HUES48 (cell line): ENCODE measurements at regions not wholly inside any gene's neighbourhood (a gene's known extent, or its start where the extent isn't known, plus 50 kb on each side); places are given as distances from the start of the nearest gene placed in this dataset.
"Not testable (repeated sequence)": the region's sequence is repeated elsewhere in the genome, so short reads cannot be mapped to it uniquely, and the experiment has no call there.

Source experiments
- H3K27ac ChIP-seq: one replicate; pipeline ENCODE4 v1.7.0; 2013; ENCODE audit warnings: low read depth, low read length, inconsistent platforms
- H3K27me3 ChIP-seq: 2 replicates; pipeline ENCODE4 v1.6.1; 2013; ENCODE audit warnings: mild to moderate bottlenecking, low read length; ENCODE audit not compliant: control insufficient read depth, insufficient read depth
- H3K36me3 ChIP-seq: 2 replicates; pipeline ENCODE4 v1.6.1; 2013; ENCODE audit warnings: low read length; ENCODE audit not compliant: control insufficient read depth, insufficient read depth
- H3K4me1 ChIP-seq: 2 replicates; pipeline ENCODE4 v1.6.1; 2013; ENCODE audit warnings: mild to moderate bottlenecking, low read length; ENCODE audit not compliant: control insufficient read depth, insufficient read depth
- H3K4me3 ChIP-seq: 2 replicates; pipeline ENCODE4 v1.5.1; 2013; ENCODE audit warnings: mild to moderate bottlenecking, low read depth, low read length
- H3K9ac ChIP-seq: 2 replicates; pipeline ENCODE4 v1.6.1; 2013; ENCODE audit warnings: mild to moderate bottlenecking, low read depth, low read length, moderate library complexity
- H3K9me3 ChIP-seq: 2 replicates; pipeline ENCODE4 v1.6.1; 2013; ENCODE audit warnings: low read length; ENCODE audit not compliant: control insufficient read depth, insufficient read depth

- Histone ChIP-seq H3K4me1 (no peaks in the 10 kb centered on the region), H3K27me3 (no peaks in the 10 kb centered on the region), H3K4me3 (no peak overlapping the region)
Measured at GRCh38 chr7:10604128-10604527, 369.5 kb upstream of the PHF14 start.

GRCh38 chr7:10612950-10613349 is 360.7 kb upstream of the PHF14 start:
- Histone ChIP-seq H3K4me1 (no peaks in the 10 kb centered on the region), H3K4me3 (no peak overlapping the region), H3K9ac (no peak overlapping the region), H3K27me3 (no peaks in the 10 kb centered on the region), H3K27ac (no peak overlapping the region), H3K9me3 (no peaks in the 10 kb centered on the region), H3K36me3 (no peaks in the 10 kb centered on the region)

More at GRCh38 chr7:10604128-10604527, 369.5 kb upstream of the PHF14 start:
- H3K36me3 ChIP-seq, result no peaks in the 10 kb centered on the region
- H3K27ac ChIP-seq, result no peak overlapping the region
- no peak overlapping the region for H3K9ac ChIP-seq
- H3K9me3 ChIP-seq, result no peaks in the 10 kb centered on the region

- no peak overlapping the region for H3K4me3 ChIP-seq
- no peak overlapping the region for H3K9ac ChIP-seq
- H3K27ac ChIP-seq, result peak overlapping the region; percentile 74
- H3K27me3 ChIP-seq, result no peaks in the 10 kb centered on the region
- H3K9me3 ChIP-seq, result no peaks in the 10 kb centered on the region
- H3K4me1 ChIP-seq, result peaks cover 15% of the 10 kb centered on the region
- no peaks in the 10 kb centered on the region for H3K36me3 ChIP-seq
Measured at GRCh38 chr7:10618953-10619352, 354.7 kb upstream of the PHF14 start.

GRCh38 chr7:10632712-10633111 is 341.0 kb upstream of the PHF14 start:
- Histone ChIP-seq H3K9me3 (no peaks in the 10 kb centered on the region), H3K4me1 (no peaks in the 10 kb centered on the region), H3K36me3 (no peaks in the 10 kb centered on the region), H3K27me3 (no peaks in the 10 kb centered on the region), H3K9ac (no peak overlapping the region), H3K4me3 (no peak overlapping the region), H3K27ac (no peak overlapping the region)

- Histone ChIP-seq H3K9me3 (no peaks in the 10 kb centered on the region), H3K27me3 (no peaks in the 10 kb centered on the region), H3K4me1 (no peaks in the 10 kb centered on the region), H3K36me3 (no peaks in the 10 kb centered on the region), H3K4me3 (no peak overlapping the region), H3K27ac (no peak overlapping the region), H3K9ac (no peak overlapping the region)
Measured at GRCh38 chr7:10634239-10634638, 339.4 kb upstream of the PHF14 start.

GRCh38 chr7:10637991-10638390 is 335.7 kb upstream of the PHF14 start:
- Histone ChIP-seq H3K9me3 (no peaks in the 10 kb centered on the region), H3K4me1 (no peaks in the 10 kb centered on the region)

GRCh38 chr7:10643545-10643944 is 330.1 kb upstream of the PHF14 start:
- Histone ChIP-seq H3K27me3 (no peaks in the 10 kb centered on the region), H3K27ac (no peak overlapping the region), H3K9me3 (no peaks in the 10 kb centered on the region), H3K4me3 (no peak overlapping the region), H3K36me3 (no peaks in the 10 kb centered on the region), H3K4me1 (no peaks in the 10 kb centered on the region), H3K9ac (no peak overlapping the region)

More at GRCh38 chr7:10637991-10638390, 335.7 kb upstream of the PHF14 start:
- H3K36me3 ChIP-seq, result no peaks in the 10 kb centered on the region
- H3K4me3 ChIP-seq, result no peak overlapping the region
- no peak overlapping the region for H3K9ac ChIP-seq
- no peaks in the 10 kb centered on the region for H3K27me3 ChIP-seq
- no peak overlapping the region for H3K27ac ChIP-seq

GRCh38 chr7:10644849-10645248 is 328.8 kb upstream of the PHF14 start:
- no peak overlapping the region for H3K27ac ChIP-seq
- no peaks in the 10 kb centered on the region for H3K27me3 ChIP-seq
- no peaks in the 10 kb centered on the region for H3K4me1 ChIP-seq
- no peaks in the 10 kb centered on the region for H3K36me3 ChIP-seq
- H3K9ac ChIP-seq, result no peak overlapping the region
- H3K9me3 ChIP-seq, result no peaks in the 10 kb centered on the region
- H3K4me3 ChIP-seq, result no peak overlapping the region

GRCh38 chr7:10646194-10646593 is 327.5 kb upstream of the PHF14 start:
- Histone ChIP-seq H3K9me3 (no peaks in the 10 kb centered on the region), H3K9ac (no peak overlapping the region), H3K4me1 (no peaks in the 10 kb centered on the region), H3K36me3 (no peaks in the 10 kb centered on the region), H3K27me3 (no peaks in the 10 kb centered on the region), H3K4me3 (no peak overlapping the region), H3K27ac (no peak overlapping the region)

- H3K4me3 ChIP-seq, result no peak overlapping the region
- no peaks in the 10 kb centered on the region for H3K4me1 ChIP-seq
- H3K27ac ChIP-seq, result no peak overlapping the region
- H3K27me3 ChIP-seq, result no peaks in the 10 kb centered on the region
- H3K9ac ChIP-seq, result no peak overlapping the region
- H3K36me3 ChIP-seq, result no peaks in the 10 kb centered on the region
- no peaks in the 10 kb centered on the region for H3K9me3 ChIP-seq
Measured at GRCh38 chr7:10648289-10648688, 325.4 kb upstream of the PHF14 start.

GRCh38 chr7:10649120-10649519 is 324.6 kb upstream of the PHF14 start:
- not testable (repeated sequence) for H3K4me3 ChIP-seq, H3K27ac ChIP-seq, H3K27me3 ChIP-seq, H3K4me1 ChIP-seq, H3K9ac ChIP-seq, H3K36me3 ChIP-seq, H3K9me3 ChIP-seq

GRCh38 chr7:10655031-10655430 is 318.6 kb upstream of the PHF14 start:
- H3K36me3 ChIP-seq, result no peaks in the 10 kb centered on the region
- no peaks in the 10 kb centered on the region for H3K27me3 ChIP-seq
- no peak overlapping the region for H3K27ac ChIP-seq
- no peak overlapping the region for H3K9ac ChIP-seq
- peaks cover 21% of the 10 kb centered on the region for H3K4me1 ChIP-seq
- no peak overlapping the region for H3K4me3 ChIP-seq
- H3K9me3 ChIP-seq, result no peaks in the 10 kb centered on the region
